ENCODE measurements at regions not wholly inside any gene's neighbourhood (a gene's known extent, or its start where the extent isn't known, plus 50 kb on each side); places are given as distances from the start of the nearest gene placed in this dataset.

DNA sequence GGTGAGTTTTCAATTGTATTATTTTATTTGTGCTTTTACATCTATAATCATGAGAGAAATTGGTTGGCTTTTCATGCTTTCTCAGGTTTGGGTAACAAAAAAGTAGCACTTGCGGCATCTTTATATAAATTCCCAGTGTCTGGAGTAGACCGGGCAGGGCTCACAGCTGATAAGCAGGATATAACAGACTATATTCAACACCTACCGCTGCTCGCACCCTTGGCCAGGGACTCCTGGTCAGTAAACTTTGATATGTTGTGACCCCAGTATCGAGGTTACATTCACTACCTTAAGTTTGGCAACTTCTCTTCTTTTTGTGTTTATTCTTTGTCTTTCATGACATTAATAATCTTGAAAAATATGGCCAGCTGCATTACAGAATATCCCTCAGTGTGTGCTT is 343.4 kb downstream of the TBC1D32 start:
- H3K9me3 ChIP-seq (replicated peaks in 1 of 2; ENCODE audit: control insufficient read depth in 1 of 2, insufficient read depth in 1 of 2, low read length in 2 of 2) = no peaks in the 10 kb centered on the region
- no peaks in the 10 kb centered on the region for H3K36me3 ChIP-seq (replicated peaks in 1 of 2; ENCODE audit: control insufficient read depth in 1 of 2, insufficient read depth in 2 of 2, low read length in 2 of 2)
- no CpG with 5 or more reads among the region's 5 CpGs for WGBS (ENCODE audit: insufficient coverage)
- Mint-ChIP-seq H3K27me3 (ENCODE audit: low read depth in 3 of 3) (peaks cover 0 to 1% (median 0%) of the 10 kb centered on the region in 3 donors), H3K4me3 (no peak overlapping the region), H3K27ac (no peak overlapping the region), H3K36me3 (no peaks in the 10 kb centered on the region), H3K4me1 (no peaks in the 10 kb centered on the region), H3K9me3 (peaks cover 0 to 7% (median 2%) of the 10 kb centered on the region in 7 donors)
- H3K4me3 ChIP-seq (replicated peaks in 1 of 3; ENCODE audit: low read depth in 2 of 3, low read length in 3 of 3) = no peak overlapping the region
- TF ChIP-seq, protein P1, sequence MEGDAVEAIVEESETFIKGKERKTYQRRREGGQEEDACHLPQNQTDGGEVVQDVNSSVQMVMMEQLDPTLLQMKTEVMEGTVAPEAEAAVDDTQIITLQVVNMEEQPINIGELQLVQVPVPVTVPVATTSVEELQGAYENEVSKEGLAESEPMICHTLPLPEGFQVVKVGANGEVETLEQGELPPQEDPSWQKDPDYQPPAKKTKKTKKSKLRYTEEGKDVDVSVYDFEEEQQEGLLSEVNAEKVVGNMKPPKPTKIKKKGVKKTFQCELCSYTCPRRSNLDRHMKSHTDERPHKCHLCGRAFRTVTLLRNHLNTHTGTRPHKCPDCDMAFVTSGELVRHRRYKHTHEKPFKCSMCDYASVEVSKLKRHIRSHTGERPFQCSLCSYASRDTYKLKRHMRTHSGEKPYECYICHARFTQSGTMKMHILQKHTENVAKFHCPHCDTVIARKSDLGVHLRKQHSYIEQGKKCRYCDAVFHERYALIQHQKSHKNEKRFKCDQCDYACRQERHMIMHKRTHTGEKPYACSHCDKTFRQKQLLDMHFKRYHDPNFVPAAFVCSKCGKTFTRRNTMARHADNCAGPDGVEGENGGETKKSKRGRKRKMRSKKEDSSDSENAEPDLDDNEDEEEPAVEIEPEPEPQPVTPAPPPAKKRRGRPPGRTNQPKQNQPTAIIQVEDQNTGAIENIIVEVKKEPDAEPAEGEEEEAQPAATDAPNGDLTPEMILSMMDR (IDR thresholded peaks at IDR 0.05) = no peak
- no peaks in the 10 kb centered on the region for H3K79me2 ChIP-seq (ENCODE audit: insufficient read depth, low read length)
- no peak overlapping the region for H3K27ac ChIP-seq (ENCODE audit: low read depth in 1 of 2, low read length in 2 of 2)
- intact Hi-C loops (cut with micrococcal nuclease) = no loop called here
- no peak overlapping the region for H3K9ac ChIP-seq (ENCODE audit: insufficient read depth, low read length, poor library complexity, severe bottlenecking)
- no peaks in the 10 kb centered on the region for H3K4me1 ChIP-seq (ENCODE audit: control insufficient read depth in 1 of 2, insufficient read depth in 2 of 2, low read length in 2 of 2)
- no peak overlapping the region for H2AFZ ChIP-seq (ENCODE audit: insufficient read depth, low read depth, low read length, poor library complexity, severe bottlenecking)
- H3K27me3 ChIP-seq (ENCODE audit: control insufficient read depth in 2 of 2, insufficient read depth in 2 of 2, low read length in 2 of 2) = no peaks in the 10 kb centered on the region
- H3K4me2 ChIP-seq (replicated peaks; ENCODE audit: extremely low read depth, low read length, poor library complexity, severe bottlenecking) = no peak overlapping the region
- H4K20me1 ChIP-seq (ENCODE audit: insufficient read depth, low read length) = no peaks in the 10 kb centered on the region
- no peak for DNase-seq

DNA sequence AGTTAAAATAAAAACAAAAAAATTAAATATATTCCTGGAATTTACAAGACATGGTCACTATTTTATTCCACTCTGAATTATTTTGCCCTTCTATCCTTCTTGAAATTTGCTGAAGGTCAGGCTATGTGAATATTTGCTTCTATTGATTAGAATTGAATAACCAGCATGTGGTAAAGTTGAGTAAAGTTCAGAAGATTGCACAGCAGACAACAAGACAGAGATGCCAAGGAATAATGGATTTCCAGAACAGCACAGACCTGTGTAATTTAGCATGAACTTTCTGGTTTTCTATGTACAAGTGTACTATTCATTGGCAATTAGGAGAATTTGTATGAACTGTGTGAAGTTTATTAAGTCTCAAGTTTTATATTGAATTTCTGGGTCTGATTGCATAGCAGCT is 352.4 kb downstream of the TBC1D32 start:
- Mint-ChIP-seq H3K4me1 (no peaks in the 10 kb centered on the region), H3K27ac (no peak overlapping the region), H3K27me3 (ENCODE audit: low read depth in 3 of 3) (no peaks in the 10 kb centered on the region), H3K9me3 (peaks cover 0 to 1% (median 0%) of the 10 kb centered on the region in 7 donors), H3K4me3 (no peak overlapping the region), H3K36me3 (no peaks in the 10 kb centered on the region)
- H3K27me3 ChIP-seq (ENCODE audit: control insufficient read depth in 2 of 2, insufficient read depth in 2 of 2, low read length in 2 of 2) = no peaks in the 10 kb centered on the region
- no peak overlapping the region for H2AFZ ChIP-seq (ENCODE audit: insufficient read depth, low read depth, low read length, poor library complexity, severe bottlenecking)
- H3K9me3 ChIP-seq (replicated peaks in 1 of 2; ENCODE audit: control insufficient read depth in 1 of 2, insufficient read depth in 1 of 2, low read length in 2 of 2) = no peaks in the 10 kb centered on the region
- no peak overlapping the region for H3K4me3 ChIP-seq (replicated peaks in 1 of 3; ENCODE audit: low read depth in 2 of 3, low read length in 3 of 3)
- H3K27ac ChIP-seq (ENCODE audit: low read depth in 1 of 2, low read length in 2 of 2) = no peak overlapping the region
- no peak overlapping the region for H3K9ac ChIP-seq (ENCODE audit: insufficient read depth, low read length, poor library complexity, severe bottlenecking)
- H3K4me1 ChIP-seq (ENCODE audit: control insufficient read depth in 1 of 2, insufficient read depth in 2 of 2, low read length in 2 of 2) = no peaks in the 10 kb centered on the region
- TF ChIP-seq, protein P1 (IDR thresholded peaks at IDR 0.05) = no peak
- H4K20me1 ChIP-seq (ENCODE audit: insufficient read depth, low read length) = no peaks in the 10 kb centered on the region
- DNase-seq = no peak
- H3K36me3 ChIP-seq (replicated peaks in 1 of 2; ENCODE audit: control insufficient read depth in 1 of 2, insufficient read depth in 2 of 2, low read length in 2 of 2) = no peaks in the 10 kb centered on the region
- no peaks in the 10 kb centered on the region for H3K79me2 ChIP-seq (ENCODE audit: insufficient read depth, low read length)
- intact Hi-C loops (cut with micrococcal nuclease) = no loop called here
- H3K4me2 ChIP-seq (replicated peaks; ENCODE audit: extremely low read depth, low read length, poor library complexity, severe bottlenecking) = no peak overlapping the region
